Ovary (tissue), 3 donors: ENCODE measurements at regions not wholly inside any gene's neighbourhood (a gene's known extent, or its start where the extent isn't known, plus 50 kb on each side); places are given as distances from the start of the nearest gene placed in this dataset.

Source experiments
- EP300 ChIP-seq: sonication (generic); formaldehyde crosslinking; IDR thresholded peaks from one replicate; pipeline ENCODE4 v1.6.1; 2017; ENCODE audit warnings: antibody characterized with exemption
- TF ChIP-seq, protein P1 (sequence below), 3 donors: fragments of 450-650 bp in 2 of 3; fragments of 200-600 bp in 1 of 3; IDR thresholded peaks; one replicate each; pipeline versions ENCODE4 v1.5.1 to v1.8.0; 2016 to 2022; ENCODE audit warnings: antibody characterized with exemption in 3 of 3, mild to moderate bottlenecking in 1 of 3
- donor health status: DM: no; HTN: no; CAD: no.

DNA sequence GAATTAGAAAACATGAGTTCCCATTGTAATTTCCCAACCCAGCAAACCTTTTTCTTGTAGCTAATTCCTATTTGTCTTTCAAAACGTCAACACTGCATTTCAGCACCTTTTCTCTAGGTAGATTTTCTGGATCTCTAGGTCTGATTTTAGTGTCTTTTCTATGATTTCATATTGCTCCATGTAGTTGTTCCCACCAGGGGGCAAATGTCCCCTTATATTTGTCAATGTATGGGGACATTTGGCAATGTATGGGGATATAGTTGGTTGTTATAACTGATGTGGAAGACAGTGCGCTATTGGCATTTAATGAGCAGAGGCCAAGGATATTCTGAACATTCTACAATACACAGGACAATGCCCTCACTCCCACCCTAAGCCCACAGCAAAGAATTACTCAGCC is 273.9 kb upstream of the ADRA1B start:
- TF ChIP-seq, protein P1, sequence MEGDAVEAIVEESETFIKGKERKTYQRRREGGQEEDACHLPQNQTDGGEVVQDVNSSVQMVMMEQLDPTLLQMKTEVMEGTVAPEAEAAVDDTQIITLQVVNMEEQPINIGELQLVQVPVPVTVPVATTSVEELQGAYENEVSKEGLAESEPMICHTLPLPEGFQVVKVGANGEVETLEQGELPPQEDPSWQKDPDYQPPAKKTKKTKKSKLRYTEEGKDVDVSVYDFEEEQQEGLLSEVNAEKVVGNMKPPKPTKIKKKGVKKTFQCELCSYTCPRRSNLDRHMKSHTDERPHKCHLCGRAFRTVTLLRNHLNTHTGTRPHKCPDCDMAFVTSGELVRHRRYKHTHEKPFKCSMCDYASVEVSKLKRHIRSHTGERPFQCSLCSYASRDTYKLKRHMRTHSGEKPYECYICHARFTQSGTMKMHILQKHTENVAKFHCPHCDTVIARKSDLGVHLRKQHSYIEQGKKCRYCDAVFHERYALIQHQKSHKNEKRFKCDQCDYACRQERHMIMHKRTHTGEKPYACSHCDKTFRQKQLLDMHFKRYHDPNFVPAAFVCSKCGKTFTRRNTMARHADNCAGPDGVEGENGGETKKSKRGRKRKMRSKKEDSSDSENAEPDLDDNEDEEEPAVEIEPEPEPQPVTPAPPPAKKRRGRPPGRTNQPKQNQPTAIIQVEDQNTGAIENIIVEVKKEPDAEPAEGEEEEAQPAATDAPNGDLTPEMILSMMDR (IDR thresholded peaks at IDR 0.05) = no peak
- TF ChIP-seq EP300 = no peak
